ENCODE measurements at regions not wholly inside any gene's neighbourhood (a gene's known extent, or its start where the extent isn't known, plus 50 kb on each side); places are given as distances from the start of the nearest gene placed in this dataset.
"Not testable (repeated sequence)": the region's sequence is repeated elsewhere in the genome, so short reads cannot be mapped to it uniquely, and the experiment has no call there.

DNA sequence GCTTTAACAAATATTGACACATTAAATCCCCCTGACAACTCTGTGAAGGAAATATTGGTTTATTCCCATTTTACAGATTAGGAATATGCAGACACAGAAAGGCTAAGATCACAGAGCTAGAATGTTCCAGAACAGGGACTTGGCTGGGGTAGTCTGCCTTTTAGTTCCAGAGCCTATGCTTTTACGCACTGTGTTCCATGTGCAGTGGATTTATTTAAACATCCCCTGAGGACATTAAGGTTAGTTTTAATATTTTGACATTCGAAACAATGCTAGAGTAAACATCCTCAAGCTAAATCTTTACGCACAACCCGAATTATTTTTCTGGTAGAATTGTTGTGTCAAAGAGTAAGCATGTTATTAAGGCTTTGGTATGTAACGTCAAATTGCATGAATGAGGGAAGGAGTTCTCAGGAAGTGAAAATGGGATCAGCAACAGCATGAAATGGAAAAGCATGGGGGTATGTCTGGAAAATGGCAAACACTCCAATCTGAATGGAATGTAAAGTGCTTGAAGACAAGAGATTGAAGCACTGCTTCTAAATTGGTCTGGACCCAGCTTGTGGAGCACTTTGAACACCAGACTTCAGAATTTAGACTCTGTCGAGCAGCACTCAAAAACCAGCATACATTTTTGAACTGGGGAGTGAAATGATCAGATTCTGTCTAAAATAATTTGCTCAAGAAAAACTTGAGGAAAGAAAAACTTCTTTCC lies 429.9 kb downstream of the CD83 start:
- H3K36me3 Mint-ChIP-seq (ENCODE audit: insufficient read depth) = no peaks in the 10 kb centered on the region
- no peak overlapping the region for H3K4me3 Mint-ChIP-seq (ENCODE audit: low read depth)
- DNase-seq (ENCODE audit: low spot score, unreplicated experiment) = no peak
- TF ChIP-seq, protein P1, sequence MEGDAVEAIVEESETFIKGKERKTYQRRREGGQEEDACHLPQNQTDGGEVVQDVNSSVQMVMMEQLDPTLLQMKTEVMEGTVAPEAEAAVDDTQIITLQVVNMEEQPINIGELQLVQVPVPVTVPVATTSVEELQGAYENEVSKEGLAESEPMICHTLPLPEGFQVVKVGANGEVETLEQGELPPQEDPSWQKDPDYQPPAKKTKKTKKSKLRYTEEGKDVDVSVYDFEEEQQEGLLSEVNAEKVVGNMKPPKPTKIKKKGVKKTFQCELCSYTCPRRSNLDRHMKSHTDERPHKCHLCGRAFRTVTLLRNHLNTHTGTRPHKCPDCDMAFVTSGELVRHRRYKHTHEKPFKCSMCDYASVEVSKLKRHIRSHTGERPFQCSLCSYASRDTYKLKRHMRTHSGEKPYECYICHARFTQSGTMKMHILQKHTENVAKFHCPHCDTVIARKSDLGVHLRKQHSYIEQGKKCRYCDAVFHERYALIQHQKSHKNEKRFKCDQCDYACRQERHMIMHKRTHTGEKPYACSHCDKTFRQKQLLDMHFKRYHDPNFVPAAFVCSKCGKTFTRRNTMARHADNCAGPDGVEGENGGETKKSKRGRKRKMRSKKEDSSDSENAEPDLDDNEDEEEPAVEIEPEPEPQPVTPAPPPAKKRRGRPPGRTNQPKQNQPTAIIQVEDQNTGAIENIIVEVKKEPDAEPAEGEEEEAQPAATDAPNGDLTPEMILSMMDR (IDR thresholded peaks at IDR 0.05; ENCODE audit: unreplicated experiment) = no peak
- H3K27me3 Mint-ChIP-seq = peaks cover 2% of the 10 kb centered on the region
- no peak overlapping the region for H3K27ac Mint-ChIP-seq
- no peaks in the 10 kb centered on the region for H3K9me3 Mint-ChIP-seq (ENCODE audit: low read depth)
- peaks cover 46% of the 10 kb centered on the region for H3K4me1 Mint-ChIP-seq (ENCODE audit: low read depth)

DNA sequence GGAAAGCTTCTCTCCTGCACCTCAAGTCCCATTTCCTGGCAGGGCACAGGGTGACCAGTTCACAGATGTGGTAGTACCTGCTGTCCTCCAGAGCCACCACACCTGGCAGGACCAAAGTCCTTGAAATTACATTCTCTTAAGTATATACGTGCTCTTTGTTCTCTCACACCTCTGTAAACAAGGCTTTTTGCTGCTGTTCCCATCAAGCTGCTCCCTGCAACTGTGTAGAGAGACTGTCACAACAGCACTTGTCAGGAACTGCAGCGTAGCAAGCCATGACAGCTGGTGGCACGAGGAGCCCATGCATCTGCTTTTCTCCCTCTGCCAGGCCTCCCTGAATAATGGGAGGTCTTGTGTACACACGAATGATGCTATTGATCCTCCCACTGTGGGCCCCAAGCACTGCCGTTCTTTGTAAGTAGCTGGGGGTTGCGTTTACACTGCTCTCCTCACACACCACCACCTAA lies 431.8 kb downstream of the CD83 start:
- Mint-ChIP-seq H3K4me3 (ENCODE audit: low read depth) (peak overlapping the region; percentile 16), H3K9me3 (ENCODE audit: low read depth) (peaks cover 2% of the 10 kb centered on the region), H3K36me3 (ENCODE audit: insufficient read depth) (peaks cover 3% of the 10 kb centered on the region), H3K27me3 (peaks cover 2% of the 10 kb centered on the region), H3K27ac (peak overlapping the region; percentile 82), H3K4me1 (ENCODE audit: low read depth) (peaks cover 41% of the 10 kb centered on the region)
- TF ChIP-seq, protein P1 (IDR thresholded peaks at IDR 0.05; ENCODE audit: unreplicated experiment) = no peak
- no peak for DNase-seq (ENCODE audit: low spot score, unreplicated experiment)

DNA sequence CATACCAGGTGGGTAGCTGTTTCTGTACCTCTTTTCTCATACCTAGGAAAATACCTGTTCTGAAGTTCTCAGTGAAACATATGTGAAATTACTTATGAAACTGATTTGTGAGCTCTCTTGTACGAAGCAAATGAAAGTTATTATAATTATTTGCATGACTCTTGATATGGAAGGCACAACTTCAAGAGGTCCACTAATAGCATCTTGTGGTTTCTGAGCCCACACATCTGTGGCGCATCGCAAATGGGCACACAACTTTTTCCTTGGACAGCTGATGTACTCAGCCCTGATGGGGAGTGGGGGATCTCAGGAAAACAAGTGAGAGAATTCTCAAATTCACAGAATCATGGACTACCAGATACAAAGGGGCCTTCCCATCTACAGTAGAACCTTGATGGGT lies 432.3 kb downstream of the CD83 start:
- DNase-seq (ENCODE audit: low spot score, unreplicated experiment) = no peak
- H3K27ac Mint-ChIP-seq = no peak overlapping the region
- H3K4me1 Mint-ChIP-seq (ENCODE audit: low read depth) = peaks cover 36% of the 10 kb centered on the region
- H3K27me3 Mint-ChIP-seq = peaks cover 2% of the 10 kb centered on the region
- TF ChIP-seq, protein P1 (IDR thresholded peaks at IDR 0.05; ENCODE audit: unreplicated experiment) = no peak
- H3K36me3 Mint-ChIP-seq (ENCODE audit: insufficient read depth) = peaks cover 3% of the 10 kb centered on the region
- peaks cover 2% of the 10 kb centered on the region for H3K9me3 Mint-ChIP-seq (ENCODE audit: low read depth)
- H3K4me3 Mint-ChIP-seq (ENCODE audit: low read depth) = no peak overlapping the region

DNA sequence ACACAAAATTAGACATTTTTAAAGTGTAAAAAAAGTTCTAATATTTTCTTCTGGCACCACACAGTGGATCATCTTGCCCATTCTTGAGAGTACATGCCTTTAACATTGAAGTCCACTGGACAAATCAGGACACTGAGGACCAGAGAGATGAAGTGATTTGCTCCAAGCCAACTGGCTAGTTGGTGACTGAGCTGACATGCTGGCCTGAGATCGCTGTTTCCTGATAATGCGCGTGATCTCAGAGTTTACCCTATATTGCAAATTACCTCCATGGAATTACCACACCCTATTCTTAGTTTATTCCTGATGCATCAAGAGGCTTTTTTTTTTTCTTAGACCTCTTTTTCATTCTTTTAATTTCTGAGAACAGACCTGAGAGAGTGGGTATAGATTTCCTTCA lies 432.8 kb downstream of the CD83 start:
- Mint-ChIP-seq H3K27ac (no peak overlapping the region), H3K9me3 (ENCODE audit: low read depth) (peaks cover 2% of the 10 kb centered on the region), H3K4me3 (ENCODE audit: low read depth) (no peak overlapping the region), H3K36me3 (ENCODE audit: insufficient read depth) (peaks cover 3% of the 10 kb centered on the region), H3K27me3 (peaks cover 2% of the 10 kb centered on the region), H3K4me1 (ENCODE audit: low read depth) (peaks cover 30% of the 10 kb centered on the region)
- TF ChIP-seq, protein P1 (IDR thresholded peaks at IDR 0.05; ENCODE audit: unreplicated experiment) = no peak
- no peak for DNase-seq (ENCODE audit: low spot score, unreplicated experiment)

DNA sequence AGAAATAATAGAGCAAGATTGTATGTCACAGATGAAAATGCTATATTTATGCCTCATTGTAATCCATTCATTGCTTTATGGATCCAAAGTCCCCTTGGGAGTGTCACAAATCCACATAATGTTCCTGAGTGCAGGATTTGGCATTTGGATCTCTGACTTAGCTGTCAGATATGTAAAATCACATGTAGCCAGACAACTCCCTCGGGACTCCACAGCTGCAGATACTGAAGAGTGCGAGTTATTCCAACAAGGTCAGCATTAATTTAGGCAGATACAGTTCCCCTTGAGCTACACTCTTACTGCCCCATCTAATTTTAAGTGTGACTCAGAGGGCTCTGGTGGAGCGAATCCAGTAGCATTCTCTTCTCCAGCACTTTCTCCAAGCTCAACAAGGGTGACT lies 433.2 kb downstream of the CD83 start:
- Mint-ChIP-seq H3K9me3 (ENCODE audit: low read depth) (peaks cover 2% of the 10 kb centered on the region), H3K36me3 (ENCODE audit: insufficient read depth) (peaks cover 3% of the 10 kb centered on the region), H3K27ac (no peak overlapping the region), H3K27me3 (peaks cover 2% of the 10 kb centered on the region), H3K4me1 (ENCODE audit: low read depth) (peaks cover 28% of the 10 kb centered on the region), H3K4me3 (ENCODE audit: low read depth) (no peak overlapping the region)
- no peak for DNase-seq (ENCODE audit: low spot score, unreplicated experiment)
- TF ChIP-seq, protein P1 (IDR thresholded peaks at IDR 0.05; ENCODE audit: unreplicated experiment) = no peak

DNA sequence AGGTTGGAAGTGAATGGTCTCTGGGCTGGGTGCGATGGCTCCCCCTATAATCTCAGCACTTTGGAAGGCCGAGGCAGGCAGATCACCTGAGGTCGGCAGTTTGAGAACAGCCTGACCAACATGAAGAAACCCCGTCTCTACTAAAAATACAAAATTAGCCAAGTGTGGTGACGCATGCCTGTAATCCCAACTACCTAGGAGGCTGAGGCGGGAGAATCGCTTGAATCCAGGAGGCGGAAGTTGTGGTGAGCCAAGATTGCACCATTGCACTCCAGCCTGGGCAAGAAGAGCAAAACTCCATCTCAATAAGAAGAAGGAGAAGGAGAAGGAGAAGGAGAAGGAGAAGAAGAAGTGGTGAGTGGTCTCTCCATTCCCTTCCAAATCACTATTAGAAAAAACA lies 434.0 kb downstream of the CD83 start:
- H3K4me3 Mint-ChIP-seq (ENCODE audit: low read depth); H3K36me3 Mint-ChIP-seq (ENCODE audit: insufficient read depth); H3K9me3 Mint-ChIP-seq (ENCODE audit: low read depth); H3K27ac Mint-ChIP-seq; H3K27me3 Mint-ChIP-seq; DNase-seq (ENCODE audit: low spot score, unreplicated experiment): not testable (repeated sequence)
- H3K4me1 Mint-ChIP-seq (ENCODE audit: low read depth) = peaks cover 26% of the 10 kb centered on the region

Data from progenitor cell of endocrine pancreas (in vitro differentiated cells).